Immature natural killer cell (primary cell): ENCODE measurements at regions not wholly inside any gene's neighbourhood (a gene's known extent, or its start where the extent isn't known, plus 50 kb on each side); places are given as distances from the start of the nearest gene placed in this dataset.

Experiments used
- DNase-seq, 3 donors: peaks; one replicate each; pipeline ENCODE4 v3.0.0; 2022; ENCODE audit warnings: mixed read lengths in 1 of 3
- H3K27ac Mint-ChIP-seq, 6 donors: one replicate each; pipeline ENCODE4 v1.8.0; 2020; ENCODE audit warnings: mixed read lengths in 6 of 6, mild to moderate bottlenecking in 5 of 6, inconsistent platforms in 4 of 6, moderate library complexity in 3 of 6
- H3K27me3 Mint-ChIP-seq, 3 donors: one replicate each; pipeline ENCODE4 v1.8.0; 2020 to 2021; ENCODE audit warnings: low read depth in 3 of 3, mild to moderate bottlenecking in 3 of 3, mixed read lengths in 3 of 3, moderate library complexity in 3 of 3, inconsistent platforms in 1 of 3
- H3K36me3 Mint-ChIP-seq, 3 donors: one replicate each; pipeline ENCODE4 v1.8.0; 2020; ENCODE audit warnings: mixed read lengths in 3 of 3, inconsistent platforms in 2 of 3, mild to moderate bottlenecking in 2 of 3
- H3K4me1 Mint-ChIP-seq, 2 donors: one replicate each; pipeline ENCODE4 v1.8.0; 2020; ENCODE audit warnings: inconsistent platforms in 2 of 2, mild to moderate bottlenecking in 2 of 2, mixed read lengths in 2 of 2, moderate library complexity in 1 of 2
- H3K4me3 Mint-ChIP-seq, 5 donors: one replicate each; pipeline ENCODE4 v1.8.0; 2020; ENCODE audit warnings: mild to moderate bottlenecking in 5 of 5, mixed read lengths in 5 of 5, inconsistent platforms in 3 of 5, moderate library complexity in 3 of 5
- H3K9me3 Mint-ChIP-seq, 6 donors: one replicate each; pipeline ENCODE4 v1.8.0; 2020; ENCODE audit warnings: mild to moderate bottlenecking in 6 of 6, mixed read lengths in 6 of 6, inconsistent platforms in 4 of 6, moderate library complexity in 3 of 6

- no peak for DNase-seq
- Mint-ChIP-seq H3K4me3 (no peak overlapping the region), H3K27me3 (peaks cover 0 to 2% (median 2%) of the 10 kb centered on the region in 3 donors), H3K9me3 (peaks cover 5 to 10% (median 7%) of the 10 kb centered on the region in 6 donors), H3K36me3 (peaks cover 0 to 7% (median 0%) of the 10 kb centered on the region in 3 donors), H3K27ac (no peak overlapping the region), H3K4me1 (no peaks in the 10 kb centered on the region)
These were observed 245.3 kb upstream of the UFL1 start for GRCh38 chr6:96276305-96276704.

DNA sequence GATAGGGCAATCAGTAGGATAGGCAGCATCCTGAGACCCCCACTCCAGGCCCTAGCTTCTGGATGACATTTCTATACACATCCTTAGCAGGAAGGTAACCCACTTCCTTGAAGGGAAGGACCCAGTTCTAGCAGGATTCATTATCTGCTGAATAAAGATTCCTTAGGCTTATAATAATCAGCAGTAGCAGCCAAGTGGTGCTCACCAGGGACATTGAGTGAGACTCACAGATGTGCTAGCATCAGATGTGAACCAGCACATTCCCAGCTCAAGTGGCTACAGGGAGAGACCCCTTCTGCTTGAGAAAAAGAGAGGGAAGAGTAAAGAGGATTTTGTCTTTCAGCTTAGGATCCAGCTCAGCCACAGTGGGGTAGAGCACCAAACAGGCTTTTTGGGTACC lies 244.8 kb upstream of the UFL1 start:
- peaks cover 0 to 7% (median 0%) of the 10 kb centered on the region in 3 donors for H3K36me3 Mint-ChIP-seq

DNA sequence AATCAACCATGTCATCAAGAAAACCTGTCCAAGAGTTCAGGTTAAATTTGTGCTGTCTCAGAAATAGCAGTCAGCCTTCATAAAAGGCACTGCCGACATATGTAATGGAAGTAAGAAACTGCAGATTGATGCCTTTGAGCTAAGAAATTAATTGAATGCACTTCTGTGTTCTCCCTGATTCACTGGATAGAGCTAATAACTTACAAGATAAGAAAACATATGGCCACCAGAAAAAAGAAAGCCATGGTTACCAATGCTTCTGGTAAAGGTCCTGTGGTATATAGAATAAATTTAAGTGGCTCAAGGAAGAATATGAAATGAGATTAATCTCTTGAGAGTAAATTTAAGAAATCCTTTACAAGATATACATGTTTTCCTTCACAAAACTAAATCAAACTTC lies 242.5 kb upstream of the UFL1 start:
- Mint-ChIP-seq H3K4me3 (no peak overlapping the region), H3K27me3 (peaks cover 0 to 2% (median 0%) of the 10 kb centered on the region in 3 donors), H3K9me3 (peaks cover 0 to 6% (median under 1%) of the 10 kb centered on the region in 6 donors), H3K36me3 (no peaks in the 10 kb centered on the region), H3K27ac (no peak overlapping the region), H3K4me1 (no peaks in the 10 kb centered on the region)
- DNase-seq = no peak

More for the DNA sequence above, 244.8 kb upstream of the UFL1 start:
- Mint-ChIP-seq H3K27ac (no peak overlapping the region), H3K9me3 (peaks cover 4 to 10% (median 7%) of the 10 kb centered on the region in 6 donors), H3K4me1 (no peaks in the 10 kb centered on the region), H3K27me3 (peaks cover 0 to 2% (median 0%) of the 10 kb centered on the region in 3 donors), H3K4me3 (no peak overlapping the region)
- DNase-seq = no peak

- Mint-ChIP-seq H3K27ac (no peak overlapping the region), H3K9me3 (peaks cover 0 to 6% (median 2%) of the 10 kb centered on the region in 6 donors), H3K4me3 (no peak overlapping the region), H3K36me3 (no peaks in the 10 kb centered on the region), H3K4me1 (no peaks in the 10 kb centered on the region), H3K27me3 (peaks cover 2 to 3% (median 2%) of the 10 kb centered on the region in 3 donors)
- DNase-seq = no peak
These were observed 235.1 kb upstream of the UFL1 start for GRCh38 chr6:96286503-96286902.

GRCh38 chr6:96299525-96299924 lies 222.1 kb upstream of the UFL1 start:
- Mint-ChIP-seq H3K36me3 (no peaks in the 10 kb centered on the region), H3K4me3 (no peak overlapping the region), H3K9me3 (peaks cover 0 to 10% (median 2%) of the 10 kb centered on the region in 6 donors), H3K27ac (no peak overlapping the region), H3K4me1 (no peaks in the 10 kb centered on the region), H3K27me3 (peaks cover 0 to 5% (median 1%) of the 10 kb centered on the region in 3 donors)
- no peak for DNase-seq

DNA sequence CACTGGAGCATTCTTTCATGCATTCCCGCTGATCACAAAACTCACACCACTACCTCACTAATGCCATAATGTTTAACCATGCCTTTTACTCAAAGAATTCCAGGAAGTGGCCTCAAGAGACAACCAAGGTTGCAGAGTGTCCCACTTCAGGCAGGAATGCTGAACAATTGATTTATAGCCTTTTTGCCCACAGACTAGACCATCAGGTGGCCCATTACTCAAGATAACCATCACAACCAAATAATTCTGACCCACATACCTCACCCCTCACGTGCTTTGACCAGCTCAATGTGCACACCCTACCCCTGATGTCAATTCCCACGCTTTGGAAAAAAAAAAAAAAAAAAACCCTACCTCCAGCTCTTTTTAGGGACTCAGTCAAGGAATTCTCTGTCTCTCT lies 220.6 kb upstream of the UFL1 start:
- H3K4me1 Mint-ChIP-seq = no peaks in the 10 kb centered on the region
- no peak overlapping the region for H3K27ac Mint-ChIP-seq
- H3K9me3 Mint-ChIP-seq = peaks cover 0 to 10% (median under 1%) of the 10 kb centered on the region in 6 donors
- H3K4me3 Mint-ChIP-seq = no peak overlapping the region
- no peak for DNase-seq
- H3K27me3 Mint-ChIP-seq = peaks cover 0 to 5% (median 1%) of the 10 kb centered on the region in 3 donors
- no peaks in the 10 kb centered on the region for H3K36me3 Mint-ChIP-seq

- no peaks in the 10 kb centered on the region for H3K4me1 Mint-ChIP-seq
- no peak overlapping the region for H3K4me3 Mint-ChIP-seq
- DNase-seq = no peak
- peaks cover 0 to 4% (median 1%) of the 10 kb centered on the region in 3 donors for H3K27me3 Mint-ChIP-seq
- no peaks in the 10 kb centered on the region for H3K36me3 Mint-ChIP-seq
- H3K9me3 Mint-ChIP-seq = peaks cover 0 to 10% (median under 1%) of the 10 kb centered on the region in 6 donors
- H3K27ac Mint-ChIP-seq = no peak overlapping the region
These were observed 219.8 kb upstream of the UFL1 start for GRCh38 chr6:96301781-96302180.

- no peaks in the 10 kb centered on the region for H3K36me3 Mint-ChIP-seq
- H3K27me3 Mint-ChIP-seq = peaks cover 0 to 8% (median 1%) of the 10 kb centered on the region in 3 donors
- H3K4me3 Mint-ChIP-seq = no peak overlapping the region
- H3K4me1 Mint-ChIP-seq = no peaks in the 10 kb centered on the region
- H3K27ac Mint-ChIP-seq = no peak overlapping the region
- no peak for DNase-seq
- peaks cover 0 to 10% (median under 1%) of the 10 kb centered on the region in 6 donors for H3K9me3 Mint-ChIP-seq
These were observed 218.6 kb upstream of the UFL1 start for GRCh38 chr6:96302991-96303390.

- H3K27ac Mint-ChIP-seq = no peak overlapping the region
- no peak overlapping the region for H3K4me3 Mint-ChIP-seq
- peaks cover 0 to 10% (median under 1%) of the 10 kb centered on the region in 6 donors for H3K9me3 Mint-ChIP-seq
- DNase-seq = no peak
- H3K36me3 Mint-ChIP-seq = no peaks in the 10 kb centered on the region
- H3K27me3 Mint-ChIP-seq = peaks cover 0 to 11% (median 1%) of the 10 kb centered on the region in 3 donors
- H3K4me1 Mint-ChIP-seq = no peaks in the 10 kb centered on the region
These were observed 216.6 kb upstream of the UFL1 start for GRCh38 chr6:96304997-96305396.

DNA sequence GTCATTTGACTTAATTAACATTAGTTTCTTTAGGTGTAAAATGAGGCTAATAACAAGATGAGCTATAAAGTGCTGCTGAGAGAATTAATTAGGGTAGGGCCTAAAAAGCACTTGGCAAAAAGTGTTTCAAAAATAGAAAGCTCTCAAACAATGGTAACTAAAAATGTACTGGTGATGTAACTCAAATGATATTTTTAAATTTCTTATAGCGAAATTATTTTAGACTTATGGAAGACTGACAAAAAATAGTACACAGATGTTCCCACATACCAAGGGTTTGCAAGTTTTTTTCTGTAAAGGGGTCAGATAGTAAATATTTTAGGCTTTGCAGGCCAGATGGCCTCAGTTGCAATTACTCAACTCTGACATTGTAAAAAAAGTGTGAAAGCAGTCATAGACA lies 190.7 kb upstream of the UFL1 start:
- H3K4me3 Mint-ChIP-seq = no peak overlapping the region

DNA sequence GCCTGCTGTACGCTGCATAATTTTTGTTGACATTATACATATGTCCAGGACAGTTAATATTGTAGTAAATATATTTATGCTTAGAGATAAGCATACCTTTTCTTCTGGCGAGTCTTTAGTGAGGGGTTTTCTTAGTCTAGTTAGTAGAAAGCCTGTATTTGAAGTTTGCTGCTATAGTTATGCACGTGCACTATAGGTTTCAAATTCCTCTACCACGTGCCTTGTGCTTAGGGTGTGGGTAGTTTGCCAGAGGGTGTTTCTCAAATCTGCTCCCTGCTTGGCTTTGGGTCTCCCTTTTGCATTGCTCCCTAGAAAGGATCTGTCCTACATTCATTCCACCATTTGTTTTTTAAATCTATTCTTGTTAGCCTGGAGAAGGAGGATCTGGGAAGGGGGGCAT lies 181.4 kb upstream of the UFL1 start:
- no peak overlapping the region for H3K4me3 Mint-ChIP-seq
- peaks cover 2 to 4% (median 3%) of the 10 kb centered on the region in 3 donors for H3K27me3 Mint-ChIP-seq
- no peak for DNase-seq
- peaks cover 0 to 8% (median 5%) of the 10 kb centered on the region in 6 donors for H3K9me3 Mint-ChIP-seq
- H3K4me1 Mint-ChIP-seq = no peaks in the 10 kb centered on the region
- H3K36me3 Mint-ChIP-seq = no peaks in the 10 kb centered on the region
- H3K27ac Mint-ChIP-seq = no peak overlapping the region

More for the DNA sequence above, 190.7 kb upstream of the UFL1 start:
- peaks cover 0 to 2% (median 0%) of the 10 kb centered on the region in 3 donors for H3K27me3 Mint-ChIP-seq
- H3K9me3 Mint-ChIP-seq = peaks cover 0 to 6% (median 1%) of the 10 kb centered on the region in 6 donors
- H3K36me3 Mint-ChIP-seq = no peaks in the 10 kb centered on the region
- no peaks in the 10 kb centered on the region for H3K4me1 Mint-ChIP-seq
- no peak overlapping the region for H3K27ac Mint-ChIP-seq
- DNase-seq = no peak

DNA sequence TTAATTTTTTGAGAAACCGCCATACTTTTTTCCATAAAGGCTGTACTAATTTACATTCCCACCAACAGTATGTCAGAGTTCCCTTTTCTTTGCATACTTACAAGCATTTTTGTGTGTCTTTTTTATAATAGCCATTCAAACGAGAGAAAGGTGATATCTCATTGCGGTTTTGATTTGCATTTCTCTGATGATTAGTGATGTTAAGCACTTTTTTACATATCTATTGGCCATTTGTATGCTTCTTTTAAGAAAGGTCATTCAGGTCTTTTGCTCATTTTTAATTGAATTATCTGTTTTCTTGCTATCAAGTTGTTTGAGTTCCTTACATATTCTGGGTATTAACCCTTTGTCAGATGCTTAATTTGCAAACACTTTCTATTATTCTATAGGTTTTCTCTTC lies 176.1 kb upstream of the UFL1 start:
- DNase-seq = no peak
- no peak overlapping the region for H3K4me3 Mint-ChIP-seq
- no peaks in the 10 kb centered on the region for H3K36me3 Mint-ChIP-seq
- no peak overlapping the region for H3K27ac Mint-ChIP-seq
- H3K4me1 Mint-ChIP-seq = no peaks in the 10 kb centered on the region
- H3K27me3 Mint-ChIP-seq = peaks cover 0 to 2% (median 1%) of the 10 kb centered on the region in 3 donors
- H3K9me3 Mint-ChIP-seq = peaks cover 0 to 10% (median 6%) of the 10 kb centered on the region in 6 donors

DNA sequence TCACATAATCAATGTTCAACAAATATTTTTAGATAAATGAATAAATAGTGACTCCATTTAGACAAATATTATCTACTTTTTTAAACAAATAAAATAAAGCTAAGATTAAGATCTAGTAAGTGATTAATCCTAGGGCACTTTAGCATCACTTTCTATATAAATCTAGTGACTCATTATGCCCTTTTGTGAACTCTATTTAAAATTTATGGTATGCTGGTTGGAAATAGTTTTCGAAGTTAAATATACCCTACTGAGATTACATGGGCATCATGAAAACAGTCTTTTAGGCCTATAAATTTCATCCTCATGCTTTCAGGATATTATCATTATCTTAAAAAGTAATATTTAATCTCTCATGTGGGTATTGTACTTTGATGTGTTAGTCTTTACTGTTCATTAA lies 140.4 kb upstream of the UFL1 start:
- peaks cover 0 to 2% (median 2%) of the 10 kb centered on the region in 3 donors for H3K27me3 Mint-ChIP-seq
- no peak overlapping the region for H3K4me3 Mint-ChIP-seq
- no peak for DNase-seq
- no peaks in the 10 kb centered on the region for H3K36me3 Mint-ChIP-seq
- no peak overlapping the region for H3K27ac Mint-ChIP-seq
- H3K4me1 Mint-ChIP-seq = no peaks in the 10 kb centered on the region
- peaks cover 0 to 4% (median 0%) of the 10 kb centered on the region in 6 donors for H3K9me3 Mint-ChIP-seq

- Mint-ChIP-seq H3K27me3 (no peaks in the 10 kb centered on the region), H3K9me3 (no peaks in the 10 kb centered on the region), H3K27ac (no peak overlapping the region), H3K4me1 (no peaks in the 10 kb centered on the region), H3K4me3 (no peak overlapping the region), H3K36me3 (no peaks in the 10 kb centered on the region)
- no peak for DNase-seq
These were observed 129.7 kb upstream of the UFL1 start for GRCh38 chr6:96391776-96392360.

GRCh38 chr6:96394727-96395126 lies 126.9 kb upstream of the UFL1 start:
- Mint-ChIP-seq H3K27me3 (peaks cover 0 to 2% (median 0%) of the 10 kb centered on the region in 3 donors), H3K36me3 (no peaks in the 10 kb centered on the region), H3K4me1 (no peaks in the 10 kb centered on the region), H3K9me3 (peaks cover 0 to 2% (median under 1%) of the 10 kb centered on the region in 6 donors), H3K27ac (no peak overlapping the region), H3K4me3 (no peak overlapping the region)
- DNase-seq = no peak
